Uterus (tissue), 2 donors: ENCODE measurements at regions not wholly inside any gene's neighbourhood (a gene's known extent, or its start where the extent isn't known, plus 50 kb on each side); places are given as distances from the start of the nearest gene placed in this dataset.

Source experiments
- CTCF ChIP-seq, 4 experiments: fragments of 200-600 bp in 2 of 4; fragments of 450-650 bp in 2 of 4; sonication (generic) in 2 of 4; IDR thresholded peaks; one replicate each; pipeline ENCODE4 v1.5.1; 2016 to 2019; ENCODE audit warnings: antibody characterized with exemption in 4 of 4, mild to moderate bottlenecking in 2 of 4, moderate library complexity in 1 of 4
- POLR2A ChIP-seq, 2 donors: fragments of 450-650 bp; IDR thresholded peaks; one replicate each; pipeline ENCODE4 v1.6.1; 2016; ENCODE audit warnings: antibody characterized with exemption in 2 of 2, mild to moderate bottlenecking in 1 of 2, moderate library complexity in 1 of 2

DNA sequence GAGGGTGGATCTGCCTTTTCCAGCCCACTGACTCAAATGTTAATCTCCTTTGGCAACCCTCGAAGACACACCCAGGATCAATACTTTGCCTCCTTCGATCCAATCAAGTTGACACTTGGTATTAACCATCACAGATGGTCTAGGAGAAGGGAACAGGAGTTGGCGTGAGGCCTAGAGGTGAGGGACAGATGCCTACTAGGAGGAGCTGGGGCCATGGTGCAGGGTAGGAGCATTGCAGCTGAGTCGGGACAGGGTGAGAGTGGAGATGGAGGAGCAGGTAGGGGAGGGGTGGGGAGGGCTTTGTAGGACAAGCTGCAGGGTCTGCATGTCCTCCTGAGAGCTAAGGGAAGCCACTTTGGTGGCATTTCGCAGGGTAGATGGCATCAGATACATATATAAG, 140.0 kb downstream of the VAPA start:
- TF ChIP-seq CTCF (IDR thresholded peaks at IDR 0.05), result no peak
- no peak for TF ChIP-seq POLR2A (IDR thresholded peaks at IDR 0.05)
